CD4-positive, alpha-beta memory T cell (primary cell): ENCODE measurements at regions not wholly inside any gene's neighbourhood (a gene's known extent, or its start where the extent isn't known, plus 50 kb on each side); places are given as distances from the start of the nearest gene placed in this dataset.

Experiments used
- CTCF ChIA-PET: fragments of 350-600 bp; sonication (Branson Sonifier 250); formaldehyde crosslinking; loops from one replicate; lab custom pipeline; 2021; ENCODE audit warnings: inconsistent platforms; ENCODE audit not compliant: partially characterized antibody; lab: Charles Lee
- POLR2A ChIA-PET: fragments of 350-600 bp; sonication (Branson Sonifier 250); formaldehyde crosslinking; loops from one replicate; lab custom pipeline; 2021; ENCODE audit not compliant: partially characterized antibody; lab: Charles Lee
- DNase-seq, 5 donors: peaks; one replicate each; pipeline versions ENCODE4 v3.0.0 to v3.0.0-alpha.2; 2020 to 2022; ENCODE audit warnings: mixed read lengths in 1 of 5
- H3K27ac ChIP-seq: one replicate; pipeline ENCODE4 v1.7.0; 2013; ENCODE audit warnings: low read depth, low read length
- H3K27me3 ChIP-seq: 2 replicates; pipeline ENCODE4 v1.7.0; 2013; ENCODE audit warnings: mild to moderate bottlenecking, low read length, moderate library complexity; ENCODE audit not compliant: insufficient read depth
- H3K36me3 ChIP-seq: 2 replicates; pipeline ENCODE4 v1.7.0; 2013; ENCODE audit warnings: mild to moderate bottlenecking, low read length, moderate library complexity; ENCODE audit not compliant: insufficient read depth
- H3K4me1 ChIP-seq: 2 replicates; pipeline ENCODE4 v1.7.0; 2013; ENCODE audit warnings: mild to moderate bottlenecking, low read length, moderate library complexity; ENCODE audit not compliant: insufficient read depth
- H3K4me3 ChIP-seq, 2 donors: one replicate each; pipeline ENCODE4 v1.7.0; 2013; ENCODE audit warnings: low read length in 2 of 2, mild to moderate bottlenecking in 1 of 2
- H3K9me3 ChIP-seq, 2 donors: one replicate each; pipeline ENCODE4 v1.7.0; 2013; ENCODE audit warnings: low read length in 2 of 2, control low read depth in 1 of 2; ENCODE audit not compliant: control insufficient read depth in 1 of 2
- H3K27ac Mint-ChIP-seq, 7 donors: one replicate each; pipeline ENCODE4 v1.8.0; 2020 to 2021; ENCODE audit warnings: mixed read lengths in 7 of 7, mild to moderate bottlenecking in 6 of 7, inconsistent platforms in 3 of 7, moderate library complexity in 3 of 7
- H3K27me3 Mint-ChIP-seq, 2 donors: one replicate each; pipeline ENCODE4 v1.8.0; 2020 to 2021; ENCODE audit warnings: mixed read lengths in 2 of 2
- H3K36me3 Mint-ChIP-seq, 2 donors: one replicate each; pipeline ENCODE4 v1.8.0; 2020 to 2021; ENCODE audit warnings: mixed read lengths in 2 of 2, inconsistent platforms in 1 of 2, mild to moderate bottlenecking in 1 of 2
- H3K4me1 Mint-ChIP-seq, 4 donors: one replicate each; pipeline ENCODE4 v1.8.0; 2020 to 2021; ENCODE audit warnings: mixed read lengths in 4 of 4, mild to moderate bottlenecking in 1 of 4
- H3K4me3 Mint-ChIP-seq, 8 donors: one replicate each; pipeline ENCODE4 v1.8.0; 2020 to 2021; ENCODE audit warnings: mixed read lengths in 8 of 8, mild to moderate bottlenecking in 7 of 8, moderate library complexity in 6 of 8, inconsistent platforms in 3 of 8
- H3K9me3 Mint-ChIP-seq, 8 donors: one replicate each; pipeline ENCODE4 v1.8.0; 2020 to 2021; ENCODE audit warnings: mixed read lengths in 8 of 8, mild to moderate bottlenecking in 5 of 8, inconsistent platforms in 3 of 8, moderate library complexity in 1 of 8
- intact Hi-C: fragments of 100-400 bp; cut with micrococcal nuclease; formaldehyde crosslinking; loops from one replicate; pipeline ENCODE4 v1.15.1; 2023

DNA sequence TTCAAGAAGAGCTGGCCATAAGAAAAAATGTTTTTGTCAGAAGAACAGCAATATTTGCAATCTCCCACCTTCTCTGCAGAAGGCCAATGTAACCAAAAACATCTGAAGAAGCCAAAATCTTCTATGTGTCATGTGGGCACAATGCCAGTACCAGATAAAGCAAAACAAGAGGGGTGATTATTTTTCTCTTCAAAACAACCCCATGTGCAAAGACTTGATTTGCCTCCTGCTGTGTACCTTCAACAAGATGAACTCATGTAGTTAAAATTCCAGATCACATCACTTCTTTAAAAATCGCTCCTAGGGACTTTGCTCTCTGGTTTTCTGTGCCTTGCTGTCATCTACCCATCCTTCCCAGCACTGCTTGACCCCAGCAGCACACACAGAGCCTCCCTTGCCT is 134.0 kb upstream of the MAP3K1 start:
- Histone ChIP-seq H3K4me1 (peaks cover 72% of the 10 kb centered on the region), H3K27ac (no peak overlapping the region), H3K4me3 (no peak overlapping the region), H3K9me3 (no peaks in the 10 kb centered on the region), H3K27me3 (no peaks in the 10 kb centered on the region), H3K36me3 (no peaks in the 10 kb centered on the region)
- Mint-ChIP-seq H3K4me3 (peak overlapping the region in 7 of 8 donors; percentile 15 to 77 (median 50)), H3K9me3 (peaks cover 0 to 4% (median under 1%) of the 10 kb centered on the region in 8 donors), H3K27ac (peak overlapping the region; percentile 19 to 93 (median 79)), H3K4me1 (peaks cover 43 to 77% (median 61%) of the 10 kb centered on the region in 4 donors), H3K27me3 (no peaks in the 10 kb centered on the region), H3K36me3 (peaks cover 1 to 4% of the 10 kb centered on the region in 2 donors)
- ChIA-PET CTCF (interaction anchor here (1.7 to 2.0 kb wide), 2 partner anchors 9 to 157 kb away, joined by 4 read pairs; no protein-coding TSS in a partner anchor), POLR2A (interaction anchor here (0.8 to 3.9 kb wide), 11 partner anchors 9 to 205 kb away, joined by 3 to 15 read pairs (median 5); partner anchors contain the start of gene MAP3K1)
- intact Hi-C loops: no loop called here
- no peak for DNase-seq

GRCh38 chr5:56680731-56681130 is 134.6 kb upstream of the MAP3K1 start:
- POLR2A ChIA-PET: interaction anchor here (0.8 to 3.9 kb wide), 11 partner anchors 8 to 205 kb away, joined by 3 to 15 read pairs (median 5); partner anchors contain the start of gene MAP3K1
- peak overlapping the region in 6 of 7 donors; percentile 14 to 93 (median 72) for H3K27ac Mint-ChIP-seq

GRCh38 chr5:56677690-56678305 is 137.6 kb upstream of the MAP3K1 start:
- Histone ChIP-seq H3K4me3 (no peak overlapping the region), H3K4me1 (peaks cover 45% of the 10 kb centered on the region), H3K36me3 (no peaks in the 10 kb centered on the region), H3K27me3 (no peaks in the 10 kb centered on the region), H3K9me3 (no peaks in the 10 kb centered on the region), H3K27ac (no peak overlapping the region)
- ChIA-PET CTCF (interaction anchor here (0.9 to 1.4 kb wide), 3 partner anchors 15 to 61 kb away, joined by 3 read pairs; no protein-coding TSS in a partner anchor), POLR2A (interaction anchor here (1.3 kb wide), 1 partner anchor 137 kb away, joined by 3 read pairs; the partner anchor contains the start of gene MAP3K1)
- H3K9me3 Mint-ChIP-seq: peaks cover 0 to 7% (median 2%) of the 10 kb centered on the region in 8 donors
- H3K4me3 Mint-ChIP-seq: no peak overlapping the region
- H3K4me1 Mint-ChIP-seq: peaks cover 38 to 53% (median 46%) of the 10 kb centered on the region in 4 donors
- peaks cover 0 to 8% of the 10 kb centered on the region in 2 donors for H3K36me3 Mint-ChIP-seq
- no peak overlapping the region for H3K27ac Mint-ChIP-seq
- no peak for DNase-seq
- H3K27me3 Mint-ChIP-seq: no peaks in the 10 kb centered on the region
- intact Hi-C loops: no loop called here

More at GRCh38 chr5:56680731-56681130, 134.6 kb upstream of the MAP3K1 start:
- Histone ChIP-seq H3K4me1 (peaks cover 66% of the 10 kb centered on the region), H3K36me3 (no peaks in the 10 kb centered on the region), H3K4me3 (no peak overlapping the region), H3K9me3 (no peaks in the 10 kb centered on the region), H3K27me3 (no peaks in the 10 kb centered on the region), H3K27ac (no peak overlapping the region)
- peaks cover 1 to 4% of the 10 kb centered on the region in 2 donors for H3K36me3 Mint-ChIP-seq
- H3K4me1 Mint-ChIP-seq: peaks cover 41 to 70% (median 56%) of the 10 kb centered on the region in 4 donors
- CTCF ChIA-PET: interaction anchor here (1.7 to 2.0 kb wide), 2 partner anchors 10 to 157 kb away, joined by 4 read pairs; no protein-coding TSS in a partner anchor
- peak overlapping the region in 2 of 8 donors; percentile 55 to 61 for H3K4me3 Mint-ChIP-seq
- no peak for DNase-seq
- peaks cover 0 to 4% (median under 1%) of the 10 kb centered on the region in 8 donors for H3K9me3 Mint-ChIP-seq
- intact Hi-C loops: no loop called here
- H3K27me3 Mint-ChIP-seq: no peaks in the 10 kb centered on the region

DNA sequence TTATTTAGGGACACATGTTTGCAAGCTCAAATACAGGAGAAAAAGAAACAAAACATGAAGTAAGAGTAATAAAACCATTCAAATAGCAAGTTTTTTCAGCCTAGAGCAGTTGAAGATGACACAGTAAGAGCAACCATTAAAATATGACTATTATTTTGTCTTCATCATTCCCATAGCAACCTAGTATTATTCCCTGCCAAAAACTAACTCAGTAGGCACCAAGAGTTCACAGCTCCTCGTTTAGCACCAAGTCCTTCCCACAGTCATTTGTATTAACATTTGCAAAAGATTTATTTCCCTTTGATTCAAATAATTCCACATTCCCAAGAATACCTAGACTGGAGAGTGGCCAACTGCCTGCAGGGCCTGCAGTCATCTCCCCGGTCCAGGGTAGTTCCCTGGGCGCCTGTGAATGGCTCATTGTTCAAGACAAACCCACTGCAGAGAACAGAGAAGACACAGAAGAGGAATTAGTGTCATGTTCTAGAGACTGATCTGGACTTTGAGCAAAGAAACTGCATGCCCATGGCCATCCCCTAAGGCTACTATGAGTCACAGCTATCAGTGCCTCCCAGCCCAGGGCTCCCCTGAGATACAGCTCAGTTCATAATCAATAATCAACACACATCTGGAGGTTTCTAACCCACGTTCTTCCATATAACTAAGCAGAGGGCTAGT is 139.1 kb upstream of the MAP3K1 start:
- Mint-ChIP-seq H3K4me1 (peaks cover 28 to 51% (median 37%) of the 10 kb centered on the region in 4 donors), H3K36me3 (peaks cover 0 to 8% of the 10 kb centered on the region in 2 donors), H3K4me3 (no peak overlapping the region), H3K9me3 (peaks cover 0 to 7% (median 2%) of the 10 kb centered on the region in 8 donors), H3K27me3 (no peaks in the 10 kb centered on the region), H3K27ac (peak overlapping the region in 2 of 7 donors; percentile 1 to 57)
- ChIA-PET CTCF (interaction anchor here (1.2 kb wide), 1 partner anchor 10 kb away, joined by 3 read pairs; no protein-coding TSS in a partner anchor), POLR2A (interaction anchor here (1.1 kb wide), 1 partner anchor 10 kb away, joined by 4 read pairs; no protein-coding TSS in a partner anchor)
- no peak overlapping the region for H3K4me3 ChIP-seq
- no peak for DNase-seq
- H3K4me1 ChIP-seq: peaks cover 44% of the 10 kb centered on the region
- H3K27me3 ChIP-seq: no peaks in the 10 kb centered on the region
- H3K9me3 ChIP-seq: no peaks in the 10 kb centered on the region
- H3K27ac ChIP-seq: no peak overlapping the region
- H3K36me3 ChIP-seq: no peaks in the 10 kb centered on the region
- intact Hi-C loops: no loop called here

DNA sequence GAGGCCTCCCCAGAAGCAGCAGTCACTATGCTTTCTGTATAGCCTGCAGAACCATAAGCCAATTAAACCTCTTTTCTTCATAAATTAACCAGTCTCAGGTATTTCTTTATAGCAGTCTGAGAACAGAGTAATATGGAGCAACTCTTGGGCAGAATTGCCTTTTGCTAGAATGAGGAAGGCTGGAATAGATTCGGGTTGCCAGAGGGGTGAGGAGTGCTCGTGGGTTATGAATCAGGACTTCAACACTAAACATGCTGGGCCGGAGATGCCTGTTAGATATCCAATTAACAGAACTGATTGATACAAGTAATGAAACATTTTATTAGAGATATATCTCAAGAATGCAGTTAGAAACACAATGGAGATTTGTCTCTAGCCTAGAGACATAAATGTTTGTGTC is 140.9 kb upstream of the MAP3K1 start:
- no peaks in the 10 kb centered on the region for H3K27me3 Mint-ChIP-seq
- H3K27me3 ChIP-seq: no peaks in the 10 kb centered on the region
- ChIA-PET CTCF (no interaction called here), POLR2A (no interaction called here)
- peak overlapping the region in 2 of 7 donors; percentile 6 to 35 for H3K27ac Mint-ChIP-seq
- peaks cover 47% of the 10 kb centered on the region for H3K4me1 ChIP-seq
- H3K9me3 Mint-ChIP-seq: peaks cover 0 to 6% (median 2%) of the 10 kb centered on the region in 8 donors
- intact Hi-C loops: loop anchor here (5.0 kb wide), 1 partner anchor 97 kb away; no protein-coding TSS in a partner anchor
- no peak overlapping the region for H3K27ac ChIP-seq
- no peak overlapping the region for H3K4me3 Mint-ChIP-seq
- H3K4me3 ChIP-seq: no peak overlapping the region
- peaks cover 30 to 51% (median 41%) of the 10 kb centered on the region in 4 donors for H3K4me1 Mint-ChIP-seq
- no peaks in the 10 kb centered on the region for H3K9me3 ChIP-seq
- no peaks in the 10 kb centered on the region for H3K36me3 ChIP-seq
- no peak for DNase-seq
- peaks cover 0 to 8% of the 10 kb centered on the region in 2 donors for H3K36me3 Mint-ChIP-seq

- Mint-ChIP-seq H3K4me3 (peak overlapping the region in 5 of 8 donors; percentile 2 to 65 (median 40)), H3K9me3 (peaks cover 0 to 6% (median 2%) of the 10 kb centered on the region in 8 donors), H3K27ac (peak overlapping the region in 6 of 7 donors; percentile 0 to 85 (median 46)), H3K36me3 (peaks cover 0 to 8% of the 10 kb centered on the region in 2 donors), H3K27me3 (no peaks in the 10 kb centered on the region), H3K4me1 (peaks cover 25 to 50% (median 40%) of the 10 kb centered on the region in 4 donors)
- Histone ChIP-seq H3K27ac (no peak overlapping the region), H3K9me3 (no peaks in the 10 kb centered on the region), H3K27me3 (no peaks in the 10 kb centered on the region), H3K36me3 (no peaks in the 10 kb centered on the region), H3K4me1 (peaks cover 54% of the 10 kb centered on the region), H3K4me3 (no peak overlapping the region)
- CTCF ChIA-PET: no interaction called here
- DNase-seq: no peak
- POLR2A ChIA-PET: interaction anchor here (0.8 to 1.8 kb wide), 2 partner anchors 8 to 11 kb away, joined by 3 to 5 read pairs; no protein-coding TSS in a partner anchor
- intact Hi-C loops: loop anchor here (5.0 kb wide), 1 partner anchor 96 kb away; no protein-coding TSS in a partner anchor
Observed at GRCh38 chr5:56673171-56673570, 142.2 kb upstream of the MAP3K1 start.
